GM21390 (cell line): ENCODE measurements at regions not wholly inside any gene's neighbourhood (a gene's known extent, or its start where the extent isn't known, plus 50 kb on each side); places are given as distances from the start of the nearest gene placed in this dataset.

ENCODE experiments used
- ATAC-seq: cut with Tn5 transposase; IDR thresholded peaks from one replicate; pipeline ENCODE4 v1.9.1; 2021; ENCODE audit not compliant: unreplicated experiment

- no peak for ATAC-seq
These were observed 260.0 kb downstream of the NR2F1-AS1 start for GRCh38 chr5:93320920-93321445.

- ATAC-seq, result no peak
These were observed 267.3 kb downstream of the NR2F1-AS1 start for GRCh38 chr5:93313672-93314071.

GRCh38 chr5:93311881-93312280 is 269.1 kb downstream of the NR2F1-AS1 start:
- ATAC-seq, result no peak

- ATAC-seq, result no peak
These were observed 273.5 kb downstream of the NR2F1-AS1 start for GRCh38 chr5:93307557-93307956.

GRCh38 chr5:93305984-93306383 is 275.0 kb downstream of the NR2F1-AS1 start:
- no peak for ATAC-seq

- no peak for ATAC-seq
These were observed 276.4 kb downstream of the NR2F1-AS1 start for GRCh38 chr5:93304456-93305250.

- no peak for ATAC-seq
These were observed 277.7 kb downstream of the NR2F1-AS1 start for GRCh38 chr5:93303291-93303691.

GRCh38 chr5:93302711-93303110 is 278.3 kb downstream of the NR2F1-AS1 start:
- no peak for ATAC-seq

GRCh38 chr5:93300945-93301344 is 280.1 kb downstream of the NR2F1-AS1 start:
- ATAC-seq, result no peak

- ATAC-seq, result no peak
These were observed 280.6 kb downstream of the NR2F1-AS1 start for GRCh38 chr5:93300309-93300923.

- no peak for ATAC-seq
These were observed 281.2 kb downstream of the NR2F1-AS1 start for GRCh38 chr5:93299681-93300308.

GRCh38 chr5:93297116-93297515 is 283.9 kb downstream of the NR2F1-AS1 start:
- no peak for ATAC-seq

GRCh38 chr5:93296338-93296737 is 284.7 kb downstream of the NR2F1-AS1 start:
- ATAC-seq, result no peak

GRCh38 chr5:93294996-93295395 is 286.0 kb downstream of the NR2F1-AS1 start:
- no peak for ATAC-seq

GRCh38 chr5:93294199-93294598 is 286.8 kb downstream of the NR2F1-AS1 start:
- no peak for ATAC-seq

GRCh38 chr5:93289942-93290341 is 291.1 kb downstream of the NR2F1-AS1 start:
- no peak for ATAC-seq

GRCh38 chr5:93285461-93285860 is 295.6 kb downstream of the NR2F1-AS1 start:
- ATAC-seq, result no peak

GRCh38 chr5:93281980-93282772 is 298.8 kb downstream of the NR2F1-AS1 start:
- no peak for ATAC-seq

GRCh38 chr5:93280518-93280917 is 300.5 kb downstream of the NR2F1-AS1 start:
- no peak for ATAC-seq

GRCh38 chr5:93279296-93279963 is 301.6 kb downstream of the NR2F1-AS1 start:
- ATAC-seq, result no peak
